Nephron (organoid): ENCODE measurements at regions not wholly inside any gene's neighbourhood (a gene's known extent, or its start where the extent isn't known, plus 50 kb on each side); places are given as distances from the start of the nearest gene placed in this dataset.

ENCODE experiments used
- H3K27ac Mint-ChIP-seq, 3 experiments: 2 replicates each; pipeline ENCODE4 v1.8.0; 2020; ENCODE audit warnings: mixed read lengths in 3 of 3, mild to moderate bottlenecking in 2 of 3, moderate library complexity in 1 of 3
- H3K27me3 Mint-ChIP-seq: 2 replicates; pipeline ENCODE4 v1.8.0; 2021; ENCODE audit warnings: low read depth, mild to moderate bottlenecking, moderate library complexity, mixed read lengths
- H3K36me3 Mint-ChIP-seq: 2 replicates; pipeline ENCODE4 v1.8.0; 2020; ENCODE audit warnings: low read depth, mixed read lengths
- H3K4me1 Mint-ChIP-seq: 2 replicates; pipeline ENCODE4 v1.8.0; 2020; ENCODE audit warnings: mixed read lengths
- H3K4me3 Mint-ChIP-seq, 3 experiments: 2 replicates each; pipeline ENCODE4 v1.8.0; 2020; ENCODE audit warnings: mild to moderate bottlenecking in 3 of 3, mixed read lengths in 3 of 3, moderate library complexity in 2 of 3
- H3K9me3 Mint-ChIP-seq: 2 replicates; pipeline ENCODE4 v1.8.0; 2020; ENCODE audit warnings: mixed read lengths
- TF ChIP-seq, protein P1 (sequence below), 3 experiments: fragments of 200-600 bp; sonication (generic); IDR thresholded peaks; one replicate each; pipeline ENCODE4 v1.5.0; 2021; ENCODE audit warnings: antibody characterized with exemption in 3 of 3; ENCODE audit not compliant: unreplicated experiment in 3 of 3

DNA sequence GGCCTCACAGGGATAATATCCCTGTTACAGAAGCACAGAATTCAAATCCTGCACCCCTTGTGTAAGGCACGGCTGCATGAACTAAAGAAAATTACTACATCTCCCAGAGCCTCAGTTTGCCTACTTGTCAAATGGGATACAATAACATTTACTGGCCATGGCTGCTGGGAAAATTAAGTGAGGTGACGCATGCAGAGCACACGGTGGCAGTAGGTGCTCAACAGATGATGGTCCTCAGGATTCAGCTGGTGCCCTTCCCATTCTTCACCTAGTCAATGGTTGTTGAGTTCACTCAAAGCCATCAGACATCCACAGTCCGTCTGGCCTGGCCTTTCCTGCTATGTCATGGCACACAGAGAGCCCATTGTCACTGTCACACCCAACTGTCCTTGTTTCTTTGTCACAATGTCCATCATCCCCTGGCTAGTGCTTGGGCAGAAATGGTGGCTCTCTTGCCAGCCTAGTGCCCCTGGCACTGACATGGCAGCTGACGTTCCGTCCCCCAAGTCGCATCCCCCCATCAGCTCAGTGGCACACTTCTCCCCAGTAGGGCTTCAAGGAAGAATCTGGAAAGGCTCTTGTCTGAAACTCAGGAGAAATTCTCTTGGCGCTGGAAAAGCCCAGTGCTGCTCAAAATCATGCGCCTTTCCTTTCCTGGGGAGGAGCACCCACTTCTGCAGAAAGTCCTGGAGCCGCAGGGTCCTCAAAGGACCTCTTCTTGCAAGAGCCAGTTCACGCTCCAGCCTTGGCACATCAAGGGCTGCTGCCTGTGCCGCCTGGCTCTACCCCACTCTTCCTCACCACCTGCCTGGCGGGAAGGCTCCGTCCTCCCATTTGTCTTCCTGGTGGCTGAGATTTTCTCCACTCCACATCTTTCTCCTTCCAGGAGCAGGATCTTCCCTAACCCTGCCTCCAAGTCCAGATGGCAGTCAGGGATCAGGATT lies 55.9 kb upstream of the SLC66A3 start:
- H3K36me3 Mint-ChIP-seq, result no peaks in the 10 kb centered on the region
- H3K4me1 Mint-ChIP-seq, result peaks cover 6% of the 10 kb centered on the region
- H3K9me3 Mint-ChIP-seq, result no peaks in the 10 kb centered on the region
- TF ChIP-seq, protein P1, sequence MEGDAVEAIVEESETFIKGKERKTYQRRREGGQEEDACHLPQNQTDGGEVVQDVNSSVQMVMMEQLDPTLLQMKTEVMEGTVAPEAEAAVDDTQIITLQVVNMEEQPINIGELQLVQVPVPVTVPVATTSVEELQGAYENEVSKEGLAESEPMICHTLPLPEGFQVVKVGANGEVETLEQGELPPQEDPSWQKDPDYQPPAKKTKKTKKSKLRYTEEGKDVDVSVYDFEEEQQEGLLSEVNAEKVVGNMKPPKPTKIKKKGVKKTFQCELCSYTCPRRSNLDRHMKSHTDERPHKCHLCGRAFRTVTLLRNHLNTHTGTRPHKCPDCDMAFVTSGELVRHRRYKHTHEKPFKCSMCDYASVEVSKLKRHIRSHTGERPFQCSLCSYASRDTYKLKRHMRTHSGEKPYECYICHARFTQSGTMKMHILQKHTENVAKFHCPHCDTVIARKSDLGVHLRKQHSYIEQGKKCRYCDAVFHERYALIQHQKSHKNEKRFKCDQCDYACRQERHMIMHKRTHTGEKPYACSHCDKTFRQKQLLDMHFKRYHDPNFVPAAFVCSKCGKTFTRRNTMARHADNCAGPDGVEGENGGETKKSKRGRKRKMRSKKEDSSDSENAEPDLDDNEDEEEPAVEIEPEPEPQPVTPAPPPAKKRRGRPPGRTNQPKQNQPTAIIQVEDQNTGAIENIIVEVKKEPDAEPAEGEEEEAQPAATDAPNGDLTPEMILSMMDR (IDR thresholded peaks at IDR 0.05; ENCODE audit: unreplicated experiment in 3 of 3), result no peak
- H3K27me3 Mint-ChIP-seq, result peaks cover 16% of the 10 kb centered on the region
- H3K4me3 Mint-ChIP-seq, result no peak overlapping the region
- H3K27ac Mint-ChIP-seq, result no peak overlapping the region

DNA sequence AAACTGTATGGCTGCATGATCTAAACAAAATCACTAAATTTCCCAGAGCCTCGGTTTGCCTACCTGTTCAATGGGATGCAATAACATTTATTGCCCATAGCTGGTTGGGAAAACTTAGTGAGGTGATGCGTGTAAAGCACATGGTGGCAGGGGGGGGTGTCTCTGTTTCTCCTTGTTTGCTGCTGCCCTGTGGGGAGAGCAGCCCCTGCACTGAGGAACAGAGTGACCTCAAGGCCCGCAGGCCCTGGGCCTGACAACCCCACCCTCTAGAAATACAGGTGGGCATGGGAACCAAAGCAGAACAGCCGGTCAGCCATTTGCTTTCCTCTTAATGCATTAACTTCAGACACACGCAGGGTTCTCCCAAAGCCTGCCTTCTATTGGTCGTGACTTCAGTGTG lies 55.1 kb upstream of the SLC66A3 start:
- no peak overlapping the region for H3K4me3 Mint-ChIP-seq
- peaks cover 6% of the 10 kb centered on the region for H3K4me1 Mint-ChIP-seq
- no peaks in the 10 kb centered on the region for H3K36me3 Mint-ChIP-seq
- H3K27ac Mint-ChIP-seq, result no peak overlapping the region
- peaks cover 19% of the 10 kb centered on the region for H3K27me3 Mint-ChIP-seq
- no peaks in the 10 kb centered on the region for H3K9me3 Mint-ChIP-seq
- TF ChIP-seq, protein P1 (IDR thresholded peaks at IDR 0.05; ENCODE audit: unreplicated experiment in 3 of 3), result no peak

DNA sequence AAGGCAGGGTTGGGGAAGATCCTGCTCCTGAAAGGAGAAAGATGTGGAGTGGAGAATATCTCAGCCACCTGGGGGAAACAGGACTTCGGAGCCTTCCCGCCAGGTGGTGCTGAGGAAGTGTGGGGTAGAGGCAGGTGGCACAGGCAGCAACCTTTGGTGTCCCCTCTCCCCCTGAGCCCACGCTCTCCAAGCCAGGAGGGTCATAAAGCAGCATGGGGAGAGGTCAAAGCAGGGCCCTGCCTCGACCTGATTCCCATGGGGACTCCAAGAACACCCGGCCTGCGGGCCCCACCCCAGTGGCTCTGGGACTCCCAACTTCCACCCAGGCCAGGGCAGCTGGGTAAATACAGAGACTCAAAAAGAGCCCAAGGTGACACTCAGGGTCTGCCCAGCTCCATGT lies 54.3 kb upstream of the SLC66A3 start:
- H3K27ac Mint-ChIP-seq, result no peak overlapping the region

DNA sequence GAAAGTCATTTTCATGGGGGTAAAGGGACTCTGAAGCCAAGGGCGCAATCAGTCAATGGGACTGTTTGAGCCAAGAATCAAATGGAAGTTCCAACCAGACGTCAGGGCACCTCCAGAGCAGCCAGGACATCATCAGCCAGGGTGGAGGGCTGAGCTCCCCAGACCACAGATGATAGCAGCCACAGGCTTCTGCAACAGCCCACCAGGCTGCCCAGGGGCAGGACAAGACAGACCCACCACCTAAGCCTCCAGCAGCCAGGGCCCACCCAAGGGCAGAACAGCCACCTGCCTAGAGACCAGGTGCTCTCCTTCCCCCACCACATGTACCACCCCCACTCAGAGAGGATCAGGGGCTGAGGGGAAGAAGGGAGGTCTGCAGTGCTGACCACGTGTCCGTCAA lies 53.8 kb upstream of the SLC66A3 start:
- Mint-ChIP-seq H3K9me3 (no peaks in the 10 kb centered on the region), H3K4me1 (peaks cover 6% of the 10 kb centered on the region), H3K36me3 (no peaks in the 10 kb centered on the region), H3K4me3 (no peak overlapping the region), H3K27me3 (peaks cover 19% of the 10 kb centered on the region), H3K27ac (no peak overlapping the region)
- TF ChIP-seq, protein P1 (IDR thresholded peaks at IDR 0.05; ENCODE audit: unreplicated experiment in 3 of 3), result no peak

More for the DNA sequence above, 54.3 kb upstream of the SLC66A3 start:
- Mint-ChIP-seq H3K4me3 (no peak overlapping the region), H3K4me1 (peaks cover 6% of the 10 kb centered on the region), H3K9me3 (no peaks in the 10 kb centered on the region), H3K36me3 (no peaks in the 10 kb centered on the region), H3K27me3 (peaks cover 19% of the 10 kb centered on the region)
- TF ChIP-seq, protein P1 (IDR thresholded peaks at IDR 0.05; ENCODE audit: unreplicated experiment in 3 of 3), result no peak

GRCh38 chr2:11102466-11102865 lies 52.8 kb upstream of the SLC66A3 start:
- Mint-ChIP-seq H3K36me3 (no peaks in the 10 kb centered on the region), H3K4me1 (peaks cover 6% of the 10 kb centered on the region), H3K27me3 (peaks cover 19% of the 10 kb centered on the region), H3K4me3 (no peak overlapping the region), H3K27ac (no peak overlapping the region), H3K9me3 (no peaks in the 10 kb centered on the region)
- TF ChIP-seq, protein P1 (IDR thresholded peaks at IDR 0.05; ENCODE audit: unreplicated experiment in 3 of 3), result no peak
